ENCODE measurements at regions not wholly inside any gene's neighbourhood (a gene's known extent, or its start where the extent isn't known, plus 50 kb on each side); places are given as distances from the start of the nearest gene placed in this dataset.

- TF ChIP-seq CEBPB (IDR thresholded peaks at IDR 0.05), result no peak
- no peak for TF ChIP-seq TCF12 (IDR thresholded peaks at IDR 0.05; ENCODE audit: low read depth)
Observed at GRCh38 chr4:20451986-20452385, 200.3 kb downstream of the SLIT2 start.
